ENCODE measurements at regions not wholly inside any gene's neighbourhood (a gene's known extent, or its start where the extent isn't known, plus 50 kb on each side); places are given as distances from the start of the nearest gene placed in this dataset.

DNA sequence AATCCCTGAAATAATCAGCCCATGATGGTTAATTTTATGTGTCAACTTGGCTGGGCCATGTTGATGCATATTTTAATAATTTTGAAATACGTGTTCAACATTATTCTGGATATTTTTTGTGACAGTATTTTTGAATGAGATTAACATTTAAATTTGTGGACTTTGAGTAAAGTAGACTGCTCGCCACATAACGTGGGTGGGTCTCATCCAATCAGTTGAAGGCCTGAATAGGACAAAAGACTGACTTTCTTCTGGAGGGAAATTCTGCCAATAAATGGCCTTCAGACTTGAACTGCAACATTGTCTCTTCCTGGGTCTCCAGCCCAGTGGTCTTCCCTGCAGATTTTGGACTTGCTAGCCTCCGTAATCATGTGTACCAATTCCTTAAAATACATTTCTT is 53.6 kb upstream of the BICC1 start:
- intact Hi-C loops (cut with micrococcal nuclease) = no loop called here
- peaks cover 14% of the 10 kb centered on the region for H3K9me3 Mint-ChIP-seq (ENCODE audit: unreplicated experiment)
- POLR2A ChIA-PET = no interaction called here
- no peaks in the 10 kb centered on the region for H3K27me3 Mint-ChIP-seq (ENCODE audit: insufficient read depth, unreplicated experiment)
- H3K27ac Mint-ChIP-seq (ENCODE audit: low read depth, unreplicated experiment) = peak overlapping the region; percentile 64
- H3K36me3 Mint-ChIP-seq (ENCODE audit: insufficient read depth, unreplicated experiment) = no peaks in the 10 kb centered on the region
- H3K4me3 Mint-ChIP-seq (ENCODE audit: unreplicated experiment) = no peak overlapping the region
- CTCF ChIA-PET = interaction anchor here (0.7 to 0.8 kb wide), 2 partner anchors 20 to 413 kb away, joined by 3 read pairs; no protein-coding TSS in a partner anchor
- DNase-seq (ENCODE audit: unreplicated experiment) = no peak
- no peak for TF ChIP-seq CTCF (IDR thresholded peaks at IDR 0.05; ENCODE audit: unreplicated experiment)
- peaks cover 12% of the 10 kb centered on the region for H3K4me1 Mint-ChIP-seq (ENCODE audit: insufficient read depth, unreplicated experiment)
- no TSS peak for BruUV-seq (replicated peaks)

DNA sequence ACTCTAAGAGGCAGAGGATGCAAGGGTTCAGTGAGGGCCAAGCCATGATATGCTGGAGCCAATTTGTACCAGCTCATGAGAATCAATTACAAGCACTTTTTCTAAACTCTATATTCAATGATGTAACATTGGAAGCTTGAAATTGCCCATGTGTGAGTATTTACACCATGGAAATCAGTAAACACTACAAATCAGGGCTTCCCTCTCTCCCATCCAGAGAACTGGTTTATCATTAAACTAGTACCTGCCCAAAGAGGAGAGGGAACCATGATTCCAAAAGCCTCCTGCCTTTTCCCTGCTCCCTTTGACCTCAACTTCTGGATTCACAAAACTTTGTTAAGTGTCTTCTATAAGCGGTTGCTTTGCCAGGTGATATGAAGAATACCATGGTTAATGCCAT is 52.5 kb upstream of the BICC1 start:
- Mint-ChIP-seq H3K9me3 (ENCODE audit: unreplicated experiment) (peaks cover 14% of the 10 kb centered on the region), H3K4me3 (ENCODE audit: unreplicated experiment) (no peak overlapping the region), H3K27ac (ENCODE audit: low read depth, unreplicated experiment) (no peak overlapping the region), H3K4me1 (ENCODE audit: insufficient read depth, unreplicated experiment) (peaks cover 12% of the 10 kb centered on the region), H3K36me3 (ENCODE audit: insufficient read depth, unreplicated experiment) (no peaks in the 10 kb centered on the region), H3K27me3 (ENCODE audit: insufficient read depth, unreplicated experiment) (no peaks in the 10 kb centered on the region)
- BruUV-seq (replicated peaks) = no TSS peak
- TF ChIP-seq CTCF (IDR thresholded peaks at IDR 0.05; ENCODE audit: unreplicated experiment) = no peak
- POLR2A ChIA-PET = no interaction called here
- intact Hi-C loops (cut with micrococcal nuclease) = no loop called here
- no peak for DNase-seq (ENCODE audit: unreplicated experiment)
- CTCF ChIA-PET = no interaction called here

- peaks cover 12% of the 10 kb centered on the region for H3K4me1 Mint-ChIP-seq (ENCODE audit: insufficient read depth, unreplicated experiment)
- no peak for TF ChIP-seq CTCF (IDR thresholded peaks at IDR 0.05; ENCODE audit: unreplicated experiment)
- DNase-seq (ENCODE audit: unreplicated experiment) = no peak
- no TSS peak for BruUV-seq (replicated peaks)
- no peaks in the 10 kb centered on the region for H3K36me3 Mint-ChIP-seq (ENCODE audit: insufficient read depth, unreplicated experiment)
- H3K27ac Mint-ChIP-seq (ENCODE audit: low read depth, unreplicated experiment) = peak overlapping the region; percentile 59
- no peak overlapping the region for H3K4me3 Mint-ChIP-seq (ENCODE audit: unreplicated experiment)
- CTCF ChIA-PET = interaction anchor here (0.5 to 1.1 kb wide), 5 partner anchors 8 to 1260 kb away, joined by 3 to 5 read pairs (median 4); no protein-coding TSS in a partner anchor
- intact Hi-C loops (cut with micrococcal nuclease) = no loop called here
- POLR2A ChIA-PET = interaction anchor here (0.6 kb wide), 1 partner anchor 21 kb away, joined by 4 read pairs; no protein-coding TSS in a partner anchor
- peaks cover 7% of the 10 kb centered on the region for H3K9me3 Mint-ChIP-seq (ENCODE audit: unreplicated experiment)
- H3K27me3 Mint-ChIP-seq (ENCODE audit: insufficient read depth, unreplicated experiment) = no peaks in the 10 kb centered on the region
Measured at GRCh38 chr10:58462863-58463507, 49.7 kb upstream of the BICC1 start.
